HepG2 (cell line): ENCODE measurements at regions not wholly inside any gene's neighbourhood (a gene's known extent, or its start where the extent isn't known, plus 50 kb on each side); places are given as distances from the start of the nearest gene placed in this dataset.

Experiments
- ARID5B ChIP-seq: IDR thresholded peaks from 2 replicates; pipeline ENCODE4 v1.4.0; 2020; ENCODE audit warnings: mild to moderate bottlenecking, missing genetic modification reagents
- IRF2 ChIP-seq: IDR thresholded peaks from 2 replicates; pipeline ENCODE4 v1.6.1; 2018; ENCODE audit warnings: missing genetic modification reagents, missing compliant biosample characterization
- KDM4B ChIP-seq: sonication (generic); formaldehyde crosslinking; IDR thresholded peaks from 2 replicates; pipeline ENCODE4 v1.4.0; 2020; ENCODE audit warnings: missing genetic modification reagents
- KIAA2018 ChIP-seq: sonication (generic); formaldehyde crosslinking; IDR thresholded peaks from 2 replicates; pipeline ENCODE4 v1.5.0; 2020; ENCODE audit warnings: mild to moderate bottlenecking, missing genetic modification reagents, borderline replicate concordance
- SMC3 ChIP-seq: IDR thresholded peaks from 2 replicates; pipeline ENCODE4 v1.6.1; 2011; ENCODE audit warnings: low read length, improper control_type of control experiment
- ZFP41 ChIP-seq: sonication (generic); formaldehyde crosslinking; IDR thresholded peaks from 2 replicates; pipeline ENCODE4 v1.4.0; 2020; ENCODE audit warnings: mild to moderate bottlenecking, missing genetic modification reagents, borderline replicate concordance
- ZNF512B ChIP-seq: sonication (generic); formaldehyde crosslinking; IDR thresholded peaks from 2 replicates; pipeline ENCODE4 v1.5.1; 2020; ENCODE audit warnings: missing genetic modification reagents, mild to moderate bottlenecking, borderline replicate concordance
- ZNF781 ChIP-seq: sonication (generic); formaldehyde crosslinking; IDR thresholded peaks from 2 replicates; pipeline ENCODE4 v1.5.1; 2020; ENCODE audit warnings: borderline replicate concordance, mild to moderate bottlenecking, missing genetic modification reagents; ENCODE audit errors: not compliant biosample characterization
- ZXDC ChIP-seq: sonication (generic); formaldehyde crosslinking; IDR thresholded peaks from 2 replicates; pipeline ENCODE4 v1.5.0; 2020; ENCODE audit warnings: mild to moderate bottlenecking, missing genetic modification reagents

- TF ChIP-seq KIAA2018: no peak
- peak; percentile 76; the same call in 1 of the 2 replicates for TF ChIP-seq IRF2 (CRISPR knock-in tag)
- peak; percentile 89 for TF ChIP-seq ARID5B (CRISPR knock-in tag)
- 0 out of 2 replicates have a peak, but pooled peaks have one; percentile 25 for TF ChIP-seq ZNF512B
- peak; percentile 13; the same call in 1 of the 2 replicates for TF ChIP-seq SMC3
- 0 out of 2 replicates have a peak, but pooled peaks have one; percentile 24 for TF ChIP-seq KDM4B (CRISPR knock-in tag)
- peak; percentile 48; the same call in 1 of the 2 replicates for TF ChIP-seq ZFP41 (CRISPR knock-in tag)
- TF ChIP-seq ZXDC: no peak
- TF ChIP-seq ZNF781: no peak
These were observed 52.2 kb upstream of the BTN3A2 start (continued) for GRCh38 chr6:26312501-26313397.
